GM23338 (cell line): ENCODE measurements at regions not wholly inside any gene's neighbourhood (a gene's known extent, or its start where the extent isn't known, plus 50 kb on each side); places are given as distances from the start of the nearest gene placed in this dataset.
"Not testable (repeated sequence)": the region's sequence is repeated elsewhere in the genome, so short reads cannot be mapped to it uniquely, and the experiment has no call there.

Source experiments
- ATAC-seq: fragments of 200-7000 bp; cut with Tn5 transposase; 3 replicates; pipeline ENCODE4 v1.9.1; 2020
- DNase-seq: peaks from one replicate; pipeline ENCODE4 v3.0.0-alpha.2; 2015; ENCODE audit warnings: low spot score
- H2AFZ ChIP-seq: fragments of 200-600 bp; sonication (generic); 2 replicates; pipeline ENCODE4 v1.8.0; 2016; ENCODE audit warnings: antibody characterized with exemption, mild to moderate bottlenecking, moderate library complexity
- H3F3A ChIP-seq: fragments of 200-600 bp; sonication (generic); replicated peaks from 2 replicates; pipeline ENCODE4 v1.8.0; 2017; ENCODE audit warnings: antibody characterized with exemption, mixed run types, low read depth
- H3K27ac ChIP-seq: fragments of 200-600 bp; sonication (generic); 2 replicates; pipeline ENCODE4 v1.6.1; 2016; ENCODE audit warnings: low read depth
- H3K27me3 ChIP-seq: fragments of 200-600 bp; sonication (generic); 2 replicates; pipeline ENCODE4 v1.8.0; 2016; ENCODE audit warnings: mild to moderate bottlenecking, mixed run types, moderate library complexity; ENCODE audit not compliant: insufficient read depth
- H3K36me3 ChIP-seq: fragments of 200-600 bp; sonication (generic); 2 replicates; pipeline ENCODE4 v1.8.0; 2016; ENCODE audit warnings: mild to moderate bottlenecking; ENCODE audit not compliant: insufficient read depth
- H3K4me1 ChIP-seq: fragments of 200-600 bp; sonication (generic); 2 replicates; pipeline ENCODE4 v1.8.0; 2016; ENCODE audit warnings: mild to moderate bottlenecking, moderate library complexity; ENCODE audit not compliant: insufficient read depth
- H3K4me2 ChIP-seq: fragments of 200-600 bp; sonication (generic); 2 replicates; pipeline ENCODE4 v1.7.1; 2017; ENCODE audit warnings: mixed run types
- H3K4me3 ChIP-seq: fragments of 200-600 bp; sonication (generic); 2 replicates; pipeline ENCODE4 v1.6.1; 2016; ENCODE audit warnings: mixed run types
- H3K79me2 ChIP-seq: fragments of 200-600 bp; sonication (generic); replicated peaks from 2 replicates; pipeline ENCODE4 v1.8.0; 2017; ENCODE audit warnings: mild to moderate bottlenecking; ENCODE audit not compliant: insufficient read depth
- H3K9me2 ChIP-seq: fragments of 200-600 bp; sonication (generic); 2 replicates; pipeline ENCODE4 v1.8.0; 2017; ENCODE audit not compliant: insufficient read depth
- H4K20me1 ChIP-seq: fragments of 200-600 bp; sonication (generic); replicated peaks from 2 replicates; pipeline ENCODE4 v1.8.0; 2017; ENCODE audit warnings: mild to moderate bottlenecking; ENCODE audit not compliant: insufficient read depth
- H3K27ac Mint-ChIP-seq: 2 replicates; pipeline ENCODE4 v1.8.0; 2020; ENCODE audit warnings: inconsistent platforms, mild to moderate bottlenecking, moderate library complexity, mixed read lengths
- H3K27me3 Mint-ChIP-seq: 3 replicates; pipeline ENCODE4 v1.8.0; 2022; ENCODE audit warnings: low read depth, mild to moderate bottlenecking, moderate library complexity, mixed read lengths, inconsistent platforms; ENCODE audit not compliant: insufficient read depth, poor library complexity
- H3K36me3 Mint-ChIP-seq: 3 replicates; pipeline ENCODE4 v1.8.0; 2021; ENCODE audit warnings: low read depth, mild to moderate bottlenecking, inconsistent platforms, moderate library complexity, mixed read lengths
- H3K4me1 Mint-ChIP-seq: 3 replicates; pipeline ENCODE4 v1.8.0; 2020; ENCODE audit warnings: mild to moderate bottlenecking, inconsistent platforms, mixed read lengths
- H3K4me3 Mint-ChIP-seq: 3 replicates; pipeline ENCODE4 v1.8.0; 2021; ENCODE audit warnings: moderate library complexity, mild to moderate bottlenecking, inconsistent platforms, mixed read lengths
- H3K9me3 Mint-ChIP-seq: 3 replicates; pipeline ENCODE4 v1.8.0; 2020; ENCODE audit warnings: moderate library complexity, mild to moderate bottlenecking, inconsistent platforms, mixed read lengths
- TF ChIP-seq, protein P1 (sequence below): fragments of 250-450 bp; sonication (Bioruptor Pico); IDR thresholded peaks from 2 replicates; pipeline ENCODE4 v1.5.0; 2020; ENCODE audit warnings: mild to moderate bottlenecking, moderate library complexity

DNA sequence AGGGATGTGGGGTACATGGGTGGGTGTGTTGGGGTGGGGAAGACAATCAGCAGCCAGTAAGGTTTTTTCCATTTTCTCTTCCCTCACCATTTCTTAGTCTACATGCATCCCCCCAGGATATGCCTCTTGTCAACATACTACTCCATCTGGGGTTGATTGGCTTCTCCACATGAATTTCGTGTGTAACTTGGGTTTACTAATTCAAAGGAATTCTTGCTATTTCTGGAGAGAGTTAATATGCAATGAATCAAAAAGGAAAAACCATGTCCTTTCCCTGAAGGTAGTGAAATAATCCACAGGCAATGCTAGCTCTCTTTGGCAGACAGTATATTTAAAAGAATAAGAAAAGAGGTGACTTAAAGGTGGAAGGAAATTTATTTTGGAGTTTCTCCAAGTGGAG is 198.4 kb downstream of the EBLN2 start (continued):
- TF ChIP-seq, protein P1, sequence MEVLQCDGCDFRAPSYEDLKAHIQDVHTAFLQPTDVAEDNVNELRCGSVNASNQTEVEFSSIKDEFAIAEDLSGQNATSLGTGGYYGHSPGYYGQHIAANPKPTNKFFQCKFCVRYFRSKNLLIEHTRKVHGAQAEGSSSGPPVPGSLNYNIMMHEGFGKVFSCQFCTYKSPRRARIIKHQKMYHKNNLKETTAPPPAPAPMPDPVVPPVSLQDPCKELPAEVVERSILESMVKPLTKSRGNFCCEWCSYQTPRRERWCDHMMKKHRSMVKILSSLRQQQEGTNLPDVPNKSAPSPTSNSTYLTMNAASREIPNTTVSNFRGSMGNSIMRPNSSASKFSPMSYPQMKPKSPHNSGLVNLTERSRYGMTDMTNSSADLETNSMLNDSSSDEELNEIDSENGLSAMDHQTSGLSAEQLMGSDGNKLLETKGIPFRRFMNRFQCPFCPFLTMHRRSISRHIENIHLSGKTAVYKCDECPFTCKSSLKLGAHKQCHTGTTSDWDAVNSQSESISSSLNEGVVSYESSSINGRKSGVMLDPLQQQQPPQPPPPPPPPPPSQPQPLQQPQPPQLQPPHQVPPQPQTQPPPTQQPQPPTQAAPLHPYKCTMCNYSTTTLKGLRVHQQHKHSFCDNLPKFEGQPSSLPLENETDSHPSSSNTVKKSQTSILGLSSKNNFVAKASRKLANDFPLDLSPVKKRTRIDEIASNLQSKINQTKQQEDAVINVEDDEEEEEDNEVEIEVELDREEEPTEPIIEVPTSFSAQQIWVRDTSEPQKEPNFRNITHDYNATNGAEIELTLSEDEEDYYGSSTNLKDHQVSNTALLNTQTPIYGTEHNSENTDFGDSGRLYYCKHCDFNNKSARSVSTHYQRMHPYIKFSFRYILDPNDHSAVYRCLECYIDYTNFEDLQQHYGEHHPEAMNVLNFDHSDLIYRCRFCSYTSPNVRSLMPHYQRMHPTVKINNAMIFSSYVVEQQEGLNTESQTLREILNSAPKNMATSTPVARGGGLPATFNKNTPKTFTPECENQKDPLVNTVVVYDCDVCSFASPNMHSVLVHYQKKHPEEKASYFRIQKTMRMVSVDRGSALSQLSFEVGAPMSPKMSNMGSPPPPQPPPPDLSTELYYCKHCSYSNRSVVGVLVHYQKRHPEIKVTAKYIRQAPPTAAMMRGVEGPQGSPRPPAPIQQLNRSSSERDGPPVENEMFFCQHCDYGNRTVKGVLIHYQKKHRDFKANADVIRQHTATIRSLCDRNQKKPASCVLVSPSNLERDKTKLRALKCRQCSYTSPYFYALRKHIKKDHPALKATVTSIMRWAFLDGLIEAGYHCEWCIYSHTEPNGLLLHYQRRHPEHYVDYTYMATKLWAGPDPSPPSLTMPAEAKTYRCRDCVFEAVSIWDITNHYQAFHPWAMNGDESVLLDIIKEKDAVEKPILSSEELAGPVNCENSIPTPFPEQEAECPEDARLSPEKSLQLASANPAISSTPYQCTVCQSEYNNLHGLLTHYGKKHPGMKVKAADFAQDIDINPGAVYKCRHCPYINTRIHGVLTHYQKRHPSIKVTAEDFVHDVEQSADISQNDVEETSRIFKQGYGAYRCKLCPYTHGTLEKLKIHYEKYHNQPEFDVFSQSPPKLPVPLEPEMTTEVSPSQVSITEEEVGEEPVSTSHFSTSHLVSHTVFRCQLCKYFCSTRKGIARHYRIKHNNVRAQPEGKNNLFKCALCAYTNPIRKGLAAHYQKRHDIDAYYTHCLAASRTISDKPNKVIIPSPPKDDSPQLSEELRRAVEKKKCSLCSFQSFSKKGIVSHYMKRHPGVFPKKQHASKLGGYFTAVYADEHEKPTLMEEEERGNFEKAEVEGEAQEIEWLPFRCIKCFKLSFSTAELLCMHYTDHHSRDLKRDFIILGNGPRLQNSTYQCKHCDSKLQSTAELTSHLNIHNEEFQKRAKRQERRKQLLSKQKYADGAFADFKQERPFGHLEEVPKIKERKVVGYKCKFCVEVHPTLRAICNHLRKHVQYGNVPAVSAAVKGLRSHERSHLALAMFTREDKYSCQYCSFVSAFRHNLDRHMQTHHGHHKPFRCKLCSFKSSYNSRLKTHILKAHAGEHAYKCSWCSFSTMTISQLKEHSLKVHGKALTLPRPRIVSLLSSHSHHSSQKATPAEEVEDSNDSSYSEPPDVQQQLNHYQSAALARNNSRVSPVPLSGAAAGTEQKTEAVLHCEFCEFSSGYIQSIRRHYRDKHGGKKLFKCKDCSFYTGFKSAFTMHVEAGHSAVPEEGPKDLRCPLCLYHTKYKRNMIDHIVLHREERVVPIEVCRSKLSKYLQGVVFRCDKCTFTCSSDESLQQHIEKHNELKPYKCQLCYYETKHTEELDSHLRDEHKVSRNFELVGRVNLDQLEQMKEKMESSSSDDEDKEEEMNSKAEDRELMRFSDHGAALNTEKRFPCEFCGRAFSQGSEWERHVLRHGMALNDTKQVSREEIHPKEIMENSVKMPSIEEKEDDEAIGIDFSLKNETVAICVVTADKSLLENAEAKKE (CRISPR knock-in tag) = no peak

DNA sequence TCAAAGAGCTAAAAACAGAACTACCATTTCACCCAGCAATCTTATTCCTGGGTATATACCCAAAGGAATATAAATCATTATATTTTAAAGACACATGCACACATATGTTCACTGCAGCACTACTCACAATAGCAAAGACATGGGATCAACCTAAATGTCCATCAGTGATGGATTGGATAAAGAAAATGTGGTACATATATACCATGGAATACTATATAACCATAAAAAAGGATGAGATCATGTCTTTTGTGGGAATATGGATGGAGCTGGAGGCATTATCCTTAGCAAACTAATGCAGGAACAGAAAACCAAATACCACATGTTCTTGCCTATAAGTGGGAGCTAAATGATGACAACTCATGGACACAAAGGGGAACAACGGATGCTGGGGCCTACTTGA is 205.1 kb downstream of the EBLN2 start:
- H3K4me3 Mint-ChIP-seq, H3K36me3 ChIP-seq, DNase-seq, H3K27ac Mint-ChIP-seq, H3K4me1 ChIP-seq, H3K9me2 ChIP-seq, H3K27me3 ChIP-seq, H4K20me1 ChIP-seq, H2AFZ ChIP-seq, H3K4me3 ChIP-seq, H3F3A ChIP-seq, H3K27ac ChIP-seq, H3K4me1 Mint-ChIP-seq, H3K9me3 Mint-ChIP-seq, H3K27me3 Mint-ChIP-seq, ATAC-seq, H3K4me2 ChIP-seq, H3K79me2 ChIP-seq, H3K36me3 Mint-ChIP-seq: not testable (repeated sequence)

DNA sequence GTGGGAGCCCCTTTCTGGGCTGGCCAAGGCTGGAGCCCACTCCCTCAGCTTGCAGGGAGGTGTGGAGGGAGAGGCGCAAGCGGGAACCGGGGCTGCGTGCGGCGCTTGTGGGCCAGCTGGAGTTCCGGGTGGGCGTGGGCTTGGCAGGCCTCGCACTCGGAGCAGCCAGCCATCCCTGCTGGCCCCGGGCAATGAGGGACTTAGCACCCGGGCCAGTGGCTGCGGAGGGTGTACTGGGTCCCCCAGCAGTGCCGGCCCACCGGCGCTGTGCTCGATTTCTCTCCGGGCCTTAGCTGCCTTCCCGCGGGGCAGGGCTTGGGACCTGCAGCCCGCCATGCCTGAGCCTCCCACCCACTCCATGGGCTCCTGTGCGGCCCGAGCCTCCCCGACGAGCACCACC is 207.7 kb downstream of the EBLN2 start:
- not testable (repeated sequence) for H3K36me3 Mint-ChIP-seq, H3K27me3 ChIP-seq, H3K9me3 Mint-ChIP-seq, H3K4me2 ChIP-seq, H3K27ac ChIP-seq, H3K4me3 Mint-ChIP-seq, H3K4me1 Mint-ChIP-seq, H3K9me2 ChIP-seq, H3K27me3 Mint-ChIP-seq, H3K27ac Mint-ChIP-seq, H4K20me1 ChIP-seq, ATAC-seq, H3K79me2 ChIP-seq, H3K4me1 ChIP-seq, H2AFZ ChIP-seq, H3K36me3 ChIP-seq, DNase-seq, H3K4me3 ChIP-seq, H3F3A ChIP-seq
